ENCODE measurements at regions not wholly inside any gene's neighbourhood (a gene's known extent, or its start where the extent isn't known, plus 50 kb on each side); places are given as distances from the start of the nearest gene placed in this dataset.

DNA sequence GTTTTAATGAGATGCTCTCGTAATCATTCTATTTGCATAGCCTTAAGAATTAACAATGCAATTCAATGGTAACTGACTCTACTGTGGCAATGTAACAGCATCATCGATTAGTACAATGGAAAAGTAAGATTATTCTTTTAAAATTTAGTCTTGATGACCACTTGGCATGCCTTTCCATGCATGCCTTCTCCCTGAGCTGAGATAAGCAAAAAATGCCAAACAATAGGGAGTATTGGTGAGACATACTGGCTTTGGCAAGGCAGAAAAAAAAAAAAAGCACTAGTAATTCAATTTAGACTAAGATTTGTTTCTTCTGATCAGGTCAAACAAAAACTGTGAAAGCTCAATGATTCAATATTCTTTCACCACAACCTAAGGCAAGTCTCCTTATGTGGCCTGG is 110.8 kb upstream of the TRIB2 start:
- Histone ChIP-seq H3K27me3 (ENCODE audit: control insufficient read depth, insufficient read depth, low read length) (no peaks in the 10 kb centered on the region), H3K4me1 (ENCODE audit: control insufficient read depth, insufficient read depth, low read length) (peaks cover 11% of the 10 kb centered on the region), H3K36me3 (ENCODE audit: control insufficient read depth, insufficient read depth, low read length) (no peaks in the 10 kb centered on the region), H3K4me3 (ENCODE audit: low read depth in 2 of 2, low read length in 2 of 2) (no peak overlapping the region), H3K27ac (ENCODE audit: low read length) (peak overlapping the region; percentile 63), H3K9me3 (ENCODE audit: control insufficient read depth, insufficient read depth, low read depth, low read length) (no peaks in the 10 kb centered on the region)
- POLR2A ChIA-PET, result interaction anchor here (0.6 kb wide), 1 partner anchor 23 kb away, joined by 4 read pairs; no protein-coding TSS in a partner anchor
- intact Hi-C loops (cut with micrococcal nuclease; ENCODE audit: unreplicated experiment) (no loop called here), in situ Hi-C loops (cut with HindIII; ENCODE audit: low pct_unique_long_range_greater_than_20kb, low sequenced_read_pairs) (no loop called here)
- no peak for ATAC-seq
- CTCF ChIA-PET, result interaction anchor here (1.0 kb wide), 1 partner anchor 8 kb away, joined by 5 read pairs; no protein-coding TSS in a partner anchor
- no TSS peak for BruUV-seq (replicated peaks)
- no peak for DNase-seq (ENCODE audit: low read depth, low spot score)
- TF ChIP-seq TCF7L2 (IDR thresholded peaks at IDR 0.05; ENCODE audit: low read depth, low read length) (no peak), POLR2AphosphoS5 (IDR thresholded peaks at IDR 0.05; ENCODE audit: low read depth, low read length) (no peak), REST (IDR thresholded peaks at IDR 0.05; ENCODE audit: insufficient read depth in 1 of 2, low read depth in 2 of 2, low read length in 1 of 2) (no peak), SIN3A (IDR thresholded peaks at IDR 0.05; ENCODE audit: borderline replicate concordance, insufficient read depth, low read depth, low read length) (no peak)
- TF ChIP-seq, protein P1, sequence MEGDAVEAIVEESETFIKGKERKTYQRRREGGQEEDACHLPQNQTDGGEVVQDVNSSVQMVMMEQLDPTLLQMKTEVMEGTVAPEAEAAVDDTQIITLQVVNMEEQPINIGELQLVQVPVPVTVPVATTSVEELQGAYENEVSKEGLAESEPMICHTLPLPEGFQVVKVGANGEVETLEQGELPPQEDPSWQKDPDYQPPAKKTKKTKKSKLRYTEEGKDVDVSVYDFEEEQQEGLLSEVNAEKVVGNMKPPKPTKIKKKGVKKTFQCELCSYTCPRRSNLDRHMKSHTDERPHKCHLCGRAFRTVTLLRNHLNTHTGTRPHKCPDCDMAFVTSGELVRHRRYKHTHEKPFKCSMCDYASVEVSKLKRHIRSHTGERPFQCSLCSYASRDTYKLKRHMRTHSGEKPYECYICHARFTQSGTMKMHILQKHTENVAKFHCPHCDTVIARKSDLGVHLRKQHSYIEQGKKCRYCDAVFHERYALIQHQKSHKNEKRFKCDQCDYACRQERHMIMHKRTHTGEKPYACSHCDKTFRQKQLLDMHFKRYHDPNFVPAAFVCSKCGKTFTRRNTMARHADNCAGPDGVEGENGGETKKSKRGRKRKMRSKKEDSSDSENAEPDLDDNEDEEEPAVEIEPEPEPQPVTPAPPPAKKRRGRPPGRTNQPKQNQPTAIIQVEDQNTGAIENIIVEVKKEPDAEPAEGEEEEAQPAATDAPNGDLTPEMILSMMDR (IDR thresholded peaks at IDR 0.05), result no peak

GRCh38 chr2:12606472-12607000 is 110.2 kb upstream of the TRIB2 start:
- Histone ChIP-seq H3K27ac (ENCODE audit: low read length) (peak overlapping the region; percentile 63), H3K4me1 (ENCODE audit: control insufficient read depth, insufficient read depth, low read length) (peaks cover 11% of the 10 kb centered on the region), H3K27me3 (ENCODE audit: control insufficient read depth, insufficient read depth, low read length) (no peaks in the 10 kb centered on the region), H3K36me3 (ENCODE audit: control insufficient read depth, insufficient read depth, low read length) (no peaks in the 10 kb centered on the region), H3K4me3 (ENCODE audit: low read depth in 2 of 2, low read length in 2 of 2) (no peak overlapping the region), H3K9me3 (ENCODE audit: control insufficient read depth, insufficient read depth, low read depth, low read length) (no peaks in the 10 kb centered on the region)
- in situ Hi-C loops (cut with HindIII; ENCODE audit: low pct_unique_long_range_greater_than_20kb, low sequenced_read_pairs), result no loop called here
- no peak for DNase-seq (ENCODE audit: low read depth, low spot score)
- TF ChIP-seq POLR2AphosphoS5 (IDR thresholded peaks at IDR 0.05; ENCODE audit: low read depth, low read length), result no peak
- TF ChIP-seq, protein P1 (IDR thresholded peaks at IDR 0.05), result peak; percentile 35
- no peak for TF ChIP-seq TCF7L2 (IDR thresholded peaks at IDR 0.05; ENCODE audit: low read depth, low read length)
- CTCF ChIA-PET, result interaction anchor here (1.0 kb wide), 1 partner anchor 8 kb away, joined by 5 read pairs; no protein-coding TSS in a partner anchor
- peak; percentile 88 for ATAC-seq
- POLR2A ChIA-PET, result interaction anchor here (0.6 kb wide), 1 partner anchor 24 kb away, joined by 4 read pairs; no protein-coding TSS in a partner anchor
- BruUV-seq (replicated peaks), result no TSS peak
- intact Hi-C loops (cut with micrococcal nuclease; ENCODE audit: unreplicated experiment), result no loop called here

All from Panc1 (cell line).